HuH-7.5 (cell line): ENCODE measurements at regions not wholly inside any gene's neighbourhood (a gene's known extent, or its start where the extent isn't known, plus 50 kb on each side); places are given as distances from the start of the nearest gene placed in this dataset.
"Not testable (repeated sequence)": the region's sequence is repeated elsewhere in the genome, so short reads cannot be mapped to it uniquely, and the experiment has no call there.

Experiments
- DNase-seq: peaks from one replicate; pipeline ENCODE4 v3.0.0; 2011; ENCODE audit warnings: low spot score

GRCh38 chr9:1919229-1919628, 95.9 kb upstream of the SMARCA2 start:
- DNase-seq, result no peak

- DNase-seq, result no peak
These were observed 94.8 kb upstream of the SMARCA2 start for GRCh38 chr9:1920386-1920785.

GRCh38 chr9:1922026-1922425, 93.1 kb upstream of the SMARCA2 start:
- no peak for DNase-seq

GRCh38 chr9:1927546-1927945, 87.6 kb upstream of the SMARCA2 start:
- no peak for DNase-seq

- no peak for DNase-seq
These were observed 86.0 kb upstream of the SMARCA2 start for GRCh38 chr9:1929134-1929533.

- DNase-seq, result no peak
These were observed 85.4 kb upstream of the SMARCA2 start for GRCh38 chr9:1929722-1930244.

- not testable (repeated sequence) for DNase-seq
These were observed 84.9 kb upstream of the SMARCA2 start for GRCh38 chr9:1930245-1930736.

GRCh38 chr9:1938135-1938534, 77.0 kb upstream of the SMARCA2 start:
- no peak for DNase-seq

- no peak for DNase-seq
These were observed 76.4 kb upstream of the SMARCA2 start for GRCh38 chr9:1938675-1939170.

GRCh38 chr9:1939466-1939865, 75.7 kb upstream of the SMARCA2 start:
- DNase-seq, result no peak

GRCh38 chr9:1939926-1940368, 75.2 kb upstream of the SMARCA2 start:
- DNase-seq, result no peak

- no peak for DNase-seq
These were observed 73.2 kb upstream of the SMARCA2 start for GRCh38 chr9:1941989-1942388.

- DNase-seq, result no peak
These were observed 68.4 kb upstream of the SMARCA2 start for GRCh38 chr9:1946526-1947283.

GRCh38 chr9:1947438-1947837, 67.7 kb upstream of the SMARCA2 start:
- no peak for DNase-seq

GRCh38 chr9:1948541-1948940, 66.6 kb upstream of the SMARCA2 start:
- DNase-seq, result no peak

GRCh38 chr9:1951446-1951845, 63.7 kb upstream of the SMARCA2 start:
- no peak for DNase-seq

GRCh38 chr9:1952001-1952400, 63.1 kb upstream of the SMARCA2 start:
- DNase-seq, result no peak

GRCh38 chr9:1954238-1954637, 60.9 kb upstream of the SMARCA2 start:
- DNase-seq, result no peak

- DNase-seq, result no peak
These were observed 58.2 kb upstream of the SMARCA2 start for GRCh38 chr9:1956958-1957357.

- DNase-seq, result no peak
These were observed 57.3 kb upstream of the SMARCA2 start for GRCh38 chr9:1957856-1958255.

GRCh38 chr9:1959371-1959770, 55.8 kb upstream of the SMARCA2 start:
- no peak for DNase-seq

GRCh38 chr9:1960342-1961042, 54.7 kb upstream of the SMARCA2 start:
- no peak for DNase-seq

GRCh38 chr9:1962122-1962521, 53.0 kb upstream of the SMARCA2 start:
- DNase-seq, result no peak
